ENCODE measurements at regions not wholly inside any gene's neighbourhood (a gene's known extent, or its start where the extent isn't known, plus 50 kb on each side); places are given as distances from the start of the nearest gene placed in this dataset.

GRCh38 chr2:128580988-128581848, 262.6 kb upstream of the HS6ST1 start:
- Histone ChIP-seq H3K4me1 (ENCODE audit: insufficient read depth, low read length, poor library complexity, severe bottlenecking) (no peaks in the 10 kb centered on the region), H3K4me3 (ENCODE audit: low read depth, low read length, poor library complexity, severe bottlenecking) (no peak overlapping the region), H3K9me3 (ENCODE audit: low read depth, low read length, poor library complexity, severe bottlenecking) (no peaks in the 10 kb centered on the region), H3K36me3 (ENCODE audit: insufficient read depth, low read length, poor library complexity, severe bottlenecking) (no peaks in the 10 kb centered on the region), H3K27me3 (replicated peaks; ENCODE audit: insufficient read depth, low read depth, low read length, poor library complexity) (no peaks in the 10 kb centered on the region), H3K27ac (ENCODE audit: low read depth, low read length, poor library complexity, severe bottlenecking) (no peak overlapping the region)
- intact Hi-C loops (cut with micrococcal nuclease; ENCODE audit: unreplicated experiment) = no loop called here
- BruUV-seq (replicated peaks) = no TSS peak
- ChIA-PET POLR2A (ENCODE audit: low non-redundant PET) (no interaction called here), CTCF (no interaction called here)
- no peak for DNase-seq (ENCODE audit: low spot score)
- TF ChIP-seq EZH2 (IDR thresholded peaks at IDR 0.05; ENCODE audit: borderline replicate concordance, low read depth, low read length, poor library complexity, severe bottlenecking) = no peak
- TF ChIP-seq CTCF (conservative IDR thresholded peaks at IDR 0.05; ENCODE audit: low read depth, low read length) = no peak

- H3K27me3 ChIP-seq (replicated peaks; ENCODE audit: insufficient read depth, low read depth, low read length, poor library complexity) = no peaks in the 10 kb centered on the region
- H3K4me1 ChIP-seq (ENCODE audit: insufficient read depth, low read length, poor library complexity, severe bottlenecking) = no peaks in the 10 kb centered on the region
- ChIA-PET POLR2A (ENCODE audit: low non-redundant PET) (no interaction called here), CTCF (no interaction called here)
- BruUV-seq (replicated peaks) = no TSS peak
- H3K4me3 ChIP-seq (ENCODE audit: low read depth, low read length, poor library complexity, severe bottlenecking) = no peak overlapping the region
- no peaks in the 10 kb centered on the region for H3K9me3 ChIP-seq (ENCODE audit: low read depth, low read length, poor library complexity, severe bottlenecking)
- TF ChIP-seq EZH2 (IDR thresholded peaks at IDR 0.05; ENCODE audit: borderline replicate concordance, low read depth, low read length, poor library complexity, severe bottlenecking) (no peak), CTCF (conservative IDR thresholded peaks at IDR 0.05; ENCODE audit: low read depth, low read length) (no peak)
- H3K27ac ChIP-seq (ENCODE audit: low read depth, low read length, poor library complexity, severe bottlenecking) = no peak overlapping the region
- no peak for DNase-seq (ENCODE audit: low spot score)
- intact Hi-C loops (cut with micrococcal nuclease; ENCODE audit: unreplicated experiment) = no loop called here
- H3K36me3 ChIP-seq (ENCODE audit: insufficient read depth, low read length, poor library complexity, severe bottlenecking) = no peaks in the 10 kb centered on the region
Observed at GRCh38 chr2:128581849-128582244, 263.2 kb upstream of the HS6ST1 start.

- Histone ChIP-seq H3K4me3 (ENCODE audit: low read depth, low read length, poor library complexity, severe bottlenecking) (no peak overlapping the region), H3K4me1 (ENCODE audit: insufficient read depth, low read length, poor library complexity, severe bottlenecking) (no peaks in the 10 kb centered on the region), H3K36me3 (ENCODE audit: insufficient read depth, low read length, poor library complexity, severe bottlenecking) (no peaks in the 10 kb centered on the region), H3K9me3 (ENCODE audit: low read depth, low read length, poor library complexity, severe bottlenecking) (no peaks in the 10 kb centered on the region), H3K27ac (ENCODE audit: low read depth, low read length, poor library complexity, severe bottlenecking) (no peak overlapping the region), H3K27me3 (replicated peaks; ENCODE audit: insufficient read depth, low read depth, low read length, poor library complexity) (no peaks in the 10 kb centered on the region)
- no TSS peak for BruUV-seq (replicated peaks)
- TF ChIP-seq CTCF (conservative IDR thresholded peaks at IDR 0.05; ENCODE audit: low read depth, low read length) (no peak), EZH2 (IDR thresholded peaks at IDR 0.05; ENCODE audit: borderline replicate concordance, low read depth, low read length, poor library complexity, severe bottlenecking) (no peak)
- ChIA-PET CTCF (no interaction called here), POLR2A (ENCODE audit: low non-redundant PET) (no interaction called here)
- intact Hi-C loops (cut with micrococcal nuclease; ENCODE audit: unreplicated experiment) = no loop called here
- DNase-seq (ENCODE audit: low spot score) = no peak
Observed at GRCh38 chr2:128584296-128584890, 265.7 kb upstream of the HS6ST1 start.

All from A673 (cell line).